Stimulated activated CD4-positive, alpha-beta T cell treated with anti-CD3 and anti-CD28 coated beads, Interleukin-4, amount 100 ng/mL, for 1 hour (primary cell): ENCODE measurements at regions not wholly inside any gene's neighbourhood (a gene's known extent, or its start where the extent isn't known, plus 50 kb on each side); places are given as distances from the start of the nearest gene placed in this dataset.

ENCODE experiments used
- DNase-seq: peaks from one replicate; pipeline ENCODE4 v3.0.0-alpha.2; 2020

DNA sequence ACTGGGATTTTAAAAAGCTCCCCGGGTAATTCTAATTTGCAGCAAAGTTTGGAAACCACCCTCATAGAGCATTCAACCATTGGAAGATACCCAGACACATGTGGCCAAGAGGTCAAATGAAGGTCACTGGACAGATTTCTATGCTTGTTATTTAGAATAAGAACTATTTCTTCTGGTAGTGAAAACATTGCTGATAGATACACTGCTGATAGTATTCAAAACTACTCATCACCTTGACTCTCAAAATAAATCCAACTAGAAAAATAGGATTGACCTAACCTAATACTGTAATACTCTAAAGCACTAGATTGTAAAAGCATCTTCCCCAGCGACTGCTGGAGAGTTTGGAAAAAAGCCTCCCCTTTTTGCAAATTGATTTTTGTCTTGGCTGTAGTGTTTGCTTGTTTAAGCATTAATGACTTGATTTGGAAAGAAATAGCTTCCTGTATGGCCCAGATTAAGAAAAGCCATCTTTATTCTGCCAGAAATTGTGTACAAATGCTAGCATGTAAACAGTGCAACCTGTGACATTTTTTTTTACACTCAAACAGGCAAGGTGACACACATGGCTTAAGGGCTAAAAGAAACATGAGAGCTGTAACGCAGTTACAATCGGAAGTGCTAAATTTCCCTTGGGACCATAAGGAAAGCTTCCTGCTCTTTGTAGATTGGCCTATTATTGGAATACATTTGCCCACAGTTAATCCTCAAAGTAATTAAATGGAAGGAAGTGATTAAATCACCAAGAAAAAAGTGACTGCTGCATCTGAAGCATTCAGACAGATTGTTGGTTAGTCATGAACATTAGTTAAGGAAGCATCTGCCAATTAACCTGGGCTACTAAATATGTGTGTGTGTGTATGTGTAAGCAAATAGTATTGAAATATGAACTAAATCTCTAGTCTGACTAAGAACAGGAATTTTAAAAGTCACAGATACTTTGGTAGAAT lies 356.5 kb upstream of the ATP2B1 start:
- no peak for DNase-seq

DNA sequence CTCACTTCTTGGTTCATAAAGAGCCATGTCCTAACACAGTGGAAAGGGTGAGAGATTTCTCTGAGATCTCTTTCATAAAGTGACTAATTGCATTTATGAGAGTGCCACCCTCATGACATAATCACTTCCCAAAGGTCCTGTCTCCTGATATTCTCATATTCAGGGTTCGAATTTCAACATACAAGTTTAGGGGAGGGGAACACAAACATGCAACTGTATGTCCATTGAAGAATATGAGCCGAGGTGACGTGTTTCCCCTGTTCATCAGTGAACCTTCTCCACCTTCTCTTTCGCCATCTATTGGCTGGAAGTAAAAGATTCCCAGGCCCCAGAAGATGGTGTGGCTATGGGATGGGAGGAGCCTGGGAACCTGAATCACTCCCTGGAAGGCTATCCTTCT lies 354.2 kb upstream of the ATP2B1 start:
- no peak for DNase-seq

DNA sequence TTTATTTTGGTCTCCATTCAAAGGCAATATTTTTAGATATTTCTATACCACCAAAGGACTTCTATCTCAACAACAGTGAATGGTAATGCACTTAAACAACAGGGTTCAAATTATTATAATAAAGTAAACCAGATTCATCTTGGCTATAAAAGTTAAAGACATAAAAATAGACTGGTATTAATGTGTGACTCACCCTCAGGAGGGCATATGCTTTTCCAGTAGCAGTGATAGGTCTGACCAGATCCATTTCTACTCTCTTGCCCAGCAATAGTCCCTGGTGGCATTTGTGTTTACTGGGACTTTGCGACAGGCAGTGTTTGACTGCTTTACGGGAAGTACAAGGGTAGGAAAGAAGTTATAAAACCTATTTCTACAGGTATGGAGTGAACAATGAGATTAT lies 353.2 kb upstream of the ATP2B1 start:
- DNase-seq, result no peak

DNA sequence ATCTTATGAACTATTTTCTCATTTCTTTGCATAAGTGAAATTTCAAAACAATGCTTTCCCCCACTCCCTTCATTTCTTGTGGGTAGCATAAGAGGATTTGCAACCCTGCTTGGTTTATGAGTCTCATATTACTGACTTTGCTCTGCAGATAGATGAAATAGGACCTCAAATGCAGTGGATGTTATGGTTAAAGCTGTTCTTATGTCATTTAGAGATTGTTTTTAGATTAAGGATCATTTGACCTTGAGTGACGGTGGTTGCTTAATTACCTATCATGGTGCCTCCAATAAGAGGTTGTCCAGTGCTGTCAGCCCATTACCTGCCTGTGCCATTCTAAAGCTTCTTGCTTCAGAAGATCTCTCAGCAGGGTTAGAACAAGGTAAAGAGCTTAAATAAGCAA lies 351.4 kb upstream of the ATP2B1 start:
- no peak for DNase-seq

DNA sequence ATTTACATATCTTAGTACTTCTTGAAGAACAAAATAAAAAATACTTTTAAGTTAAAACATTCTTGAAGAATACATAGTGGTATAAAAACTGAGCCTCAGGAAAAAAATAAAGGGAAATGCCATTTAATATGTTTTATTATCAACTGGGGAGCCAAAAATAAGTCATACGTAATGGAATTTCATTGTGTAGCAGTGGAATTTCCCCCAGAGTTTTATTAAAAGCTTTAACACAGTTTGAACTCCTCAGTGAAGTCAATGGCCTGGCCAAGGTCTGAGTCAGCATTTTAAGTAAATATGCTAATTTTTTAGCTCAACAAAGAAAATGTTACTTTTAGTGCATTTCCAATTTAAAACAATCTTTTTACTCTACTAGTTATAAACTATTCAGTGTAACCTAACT lies 350.1 kb upstream of the ATP2B1 start:
- DNase-seq, result no peak

DNA sequence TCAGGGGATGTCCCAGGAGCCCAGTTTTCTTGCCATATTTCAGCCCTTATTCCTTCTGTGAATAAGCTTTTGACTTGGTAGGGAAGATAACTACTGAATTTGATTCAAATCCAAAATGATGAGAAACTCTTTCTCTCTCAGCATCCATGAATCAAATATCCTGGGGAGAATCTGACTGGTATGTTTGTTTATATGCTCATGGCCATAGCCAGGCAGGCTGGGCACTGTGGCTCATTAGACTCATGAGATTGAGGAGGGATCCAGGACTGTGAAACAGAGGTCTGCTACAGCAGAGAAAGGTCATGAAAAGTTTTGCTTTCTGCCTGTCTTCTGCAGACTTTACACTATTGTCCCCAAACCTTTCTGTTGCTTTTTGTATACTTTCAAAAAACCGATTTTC lies 346.4 kb upstream of the ATP2B1 start:
- DNase-seq, result no peak

DNA sequence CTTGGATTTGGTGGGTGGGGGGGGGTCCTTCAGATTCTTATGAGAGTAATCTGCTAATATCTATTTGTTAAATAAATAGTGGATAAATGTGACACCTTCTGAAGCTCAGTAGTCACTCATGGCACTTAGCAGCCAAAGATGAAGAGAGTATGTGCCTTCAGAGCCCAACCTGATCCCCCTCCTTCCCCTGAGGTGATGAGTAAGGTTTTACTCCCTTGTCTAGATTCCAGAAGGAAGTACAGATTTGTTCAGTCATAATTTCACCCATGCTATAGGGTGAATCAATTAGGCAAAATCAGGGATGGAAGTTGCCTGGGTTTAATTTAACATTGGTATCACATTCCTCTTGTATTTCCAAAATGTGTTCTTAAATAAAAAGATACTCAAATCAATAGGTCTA lies 340.3 kb upstream of the ATP2B1 start:
- DNase-seq, result no peak

DNA sequence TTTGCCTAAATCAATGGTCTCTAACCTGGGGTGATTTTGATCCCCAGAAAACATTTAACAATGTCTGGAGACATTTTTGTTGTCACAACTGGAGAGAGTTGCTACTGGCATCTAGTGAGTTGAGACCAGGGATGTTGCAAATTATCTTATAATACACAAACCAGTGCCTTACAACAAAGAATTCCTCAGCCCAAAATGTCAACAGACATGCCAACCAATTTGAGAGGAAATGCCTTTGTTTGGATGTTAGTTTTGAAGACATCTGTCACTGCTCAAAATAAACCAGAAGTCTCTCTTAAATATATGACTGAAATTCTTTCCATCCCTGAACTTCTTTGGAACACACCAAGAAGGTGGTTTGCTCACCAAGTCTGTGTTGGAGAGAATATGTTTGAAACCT lies 336.9 kb upstream of the ATP2B1 start:
- no peak for DNase-seq

DNA sequence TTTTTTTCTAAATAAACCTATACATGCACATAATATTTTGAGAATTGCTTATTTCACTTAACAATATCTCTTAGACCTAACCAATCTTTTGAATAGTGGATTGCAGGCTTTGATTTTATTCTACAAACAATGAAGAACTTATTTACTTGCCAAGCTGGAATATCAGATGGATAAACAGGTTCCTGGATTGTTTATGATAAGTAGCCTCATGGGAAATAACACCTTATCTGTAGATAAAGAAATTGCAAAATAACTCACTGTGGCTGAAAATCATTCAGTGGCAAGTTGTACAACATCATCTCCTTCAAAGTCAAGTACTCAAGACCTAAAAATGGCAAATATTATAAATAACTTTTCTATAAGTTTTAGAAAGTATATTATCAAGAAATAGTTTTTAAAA lies 335.4 kb upstream of the ATP2B1 start:
- DNase-seq, result no peak

DNA sequence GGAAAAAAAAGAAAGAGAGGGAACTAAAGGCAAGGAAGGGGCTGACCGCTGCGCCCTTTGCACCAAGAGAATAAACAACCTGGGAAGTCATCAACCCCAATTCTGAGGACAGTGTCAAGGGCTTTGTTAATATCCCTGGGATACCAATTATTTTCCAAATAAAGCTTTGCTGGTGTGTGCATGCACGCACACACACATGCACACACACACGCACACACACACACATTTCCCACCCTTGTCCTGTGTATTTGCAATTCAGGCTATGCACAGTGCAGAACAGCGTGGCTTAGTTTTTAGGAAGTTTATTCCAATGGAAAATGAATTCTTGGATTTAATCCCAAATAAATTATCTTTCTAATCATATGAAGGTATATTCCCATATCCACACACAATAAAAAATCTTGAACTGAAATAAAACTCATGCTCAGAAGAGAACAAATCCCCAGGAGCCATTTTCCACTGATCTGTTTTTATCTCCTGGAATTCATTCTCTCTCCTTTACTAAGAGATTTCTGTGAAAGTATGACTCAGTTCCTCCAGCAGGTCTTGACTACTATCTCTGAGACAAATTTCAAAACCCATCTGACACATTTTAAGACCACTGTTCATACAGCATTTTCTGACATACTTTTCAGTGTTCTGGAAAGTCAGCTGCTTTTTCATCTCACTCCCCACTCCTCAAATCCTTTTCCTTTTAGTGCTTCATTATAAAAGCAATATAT lies 334.4 kb upstream of the ATP2B1 start:
- DNase-seq, result no peak

DNA sequence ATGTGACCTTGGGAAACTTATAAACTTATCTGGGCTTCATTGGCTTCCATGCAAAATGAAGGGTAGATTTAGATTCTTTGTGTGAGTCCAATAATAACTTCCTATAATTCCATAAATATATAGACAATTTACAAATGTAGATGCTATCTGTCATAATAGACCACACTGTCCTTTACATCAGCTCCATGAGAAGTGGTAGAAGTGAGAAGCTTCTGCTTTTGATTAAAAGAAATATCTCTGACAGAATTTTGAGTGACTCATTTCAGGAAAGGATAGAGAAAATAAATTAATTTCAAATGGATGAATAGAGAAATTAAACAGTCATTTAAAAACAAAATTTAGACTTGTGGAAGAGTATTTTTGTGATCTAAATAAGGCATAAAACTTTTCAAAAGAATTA lies 329.7 kb upstream of the ATP2B1 start:
- no peak for DNase-seq

DNA sequence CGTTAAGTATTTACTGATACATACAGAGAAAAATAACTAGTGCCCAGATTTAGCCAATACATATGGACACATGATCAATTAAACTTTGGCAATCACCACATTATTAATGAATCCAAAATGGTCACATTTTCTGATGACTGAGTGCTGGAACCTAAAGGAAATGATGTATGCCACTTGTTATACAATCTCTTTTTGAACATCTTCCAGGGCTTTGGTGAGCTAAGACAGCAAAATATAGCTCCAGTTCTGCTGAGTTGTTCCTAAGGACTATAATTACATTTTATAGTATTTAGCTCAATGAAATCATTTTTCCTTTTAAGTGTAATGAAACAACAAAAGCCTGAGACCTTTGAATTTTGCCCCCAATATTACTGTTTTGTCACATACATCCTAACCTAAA lies 329.1 kb upstream of the ATP2B1 start:
- DNase-seq, result no peak

DNA sequence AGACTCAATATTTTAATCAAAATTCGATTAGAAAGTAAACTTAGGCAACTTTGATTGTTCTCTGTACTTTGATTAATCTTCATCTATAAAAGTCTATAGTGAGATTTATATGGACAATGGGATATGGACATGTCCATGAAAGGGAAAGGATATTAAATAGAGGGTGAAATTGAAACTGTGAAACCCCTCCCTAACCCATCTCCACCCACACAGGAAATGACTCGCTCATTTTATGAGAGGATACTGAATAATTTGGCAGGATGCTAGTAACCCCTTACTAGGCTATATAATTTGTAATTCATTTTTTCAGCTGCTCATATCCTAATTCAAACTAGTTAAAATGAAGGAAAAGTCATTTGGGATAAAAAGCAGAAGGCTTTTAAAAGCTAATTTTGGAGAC lies 328.0 kb upstream of the ATP2B1 start:
- DNase-seq, result no peak

DNA sequence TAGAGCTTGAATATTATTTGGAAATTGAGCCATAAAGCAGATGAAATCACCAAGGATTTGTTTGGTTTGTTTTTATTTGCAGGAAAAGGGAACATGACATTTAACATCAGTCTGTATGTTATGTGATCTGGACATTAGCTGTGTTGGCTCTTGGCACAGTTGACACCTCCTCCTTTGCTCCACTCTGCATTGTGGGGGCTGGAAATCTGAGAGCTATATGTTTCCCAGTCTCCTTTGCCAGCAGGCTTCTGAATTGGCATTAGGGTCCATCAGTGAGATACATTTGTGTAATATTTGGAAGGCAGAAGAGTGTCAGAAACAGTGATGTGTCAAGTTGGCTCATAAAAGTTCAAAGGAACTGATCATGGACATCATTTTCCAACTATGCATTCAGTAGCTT lies 322.1 kb upstream of the ATP2B1 start:
- DNase-seq, result no peak

DNA sequence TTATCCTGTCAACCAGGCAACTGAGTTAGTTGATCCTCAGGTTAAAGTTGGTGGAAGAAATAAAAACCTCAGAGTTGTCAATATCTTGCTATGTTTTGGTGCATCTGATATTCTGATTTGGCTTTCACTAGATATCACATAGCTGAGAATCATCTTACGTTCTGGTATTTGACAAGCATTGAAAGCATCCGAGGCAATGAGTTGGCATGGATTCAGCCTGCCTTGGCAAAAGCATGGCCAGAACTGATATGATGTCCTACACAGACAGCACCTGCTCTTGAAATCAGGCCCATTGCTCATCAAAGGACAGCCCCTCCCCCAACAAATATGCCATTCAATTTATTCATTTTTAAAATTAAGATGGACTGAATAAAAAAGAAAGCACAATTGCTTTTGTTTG lies 320.7 kb upstream of the ATP2B1 start:
- no peak for DNase-seq

DNA sequence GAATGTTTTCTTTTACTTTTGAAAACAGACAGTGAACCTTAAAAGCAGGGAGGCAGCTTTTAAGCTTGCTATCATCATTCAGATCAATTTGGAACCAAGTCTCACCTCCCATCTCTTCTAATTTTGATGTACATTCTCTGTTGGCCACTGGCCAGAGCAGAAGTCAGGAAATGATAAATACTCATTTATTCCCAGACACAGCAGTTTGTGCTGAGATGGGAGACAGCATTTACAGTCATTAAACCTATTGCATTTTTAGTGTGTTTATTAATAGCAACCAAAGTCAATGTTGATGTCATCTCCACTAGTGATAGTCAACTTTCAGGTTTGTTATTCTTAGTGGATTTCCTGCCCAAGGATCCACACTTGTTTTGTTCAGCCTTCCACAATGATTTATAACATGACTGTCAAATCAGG lies 320.0 kb upstream of the ATP2B1 start:
- no peak for DNase-seq

DNA sequence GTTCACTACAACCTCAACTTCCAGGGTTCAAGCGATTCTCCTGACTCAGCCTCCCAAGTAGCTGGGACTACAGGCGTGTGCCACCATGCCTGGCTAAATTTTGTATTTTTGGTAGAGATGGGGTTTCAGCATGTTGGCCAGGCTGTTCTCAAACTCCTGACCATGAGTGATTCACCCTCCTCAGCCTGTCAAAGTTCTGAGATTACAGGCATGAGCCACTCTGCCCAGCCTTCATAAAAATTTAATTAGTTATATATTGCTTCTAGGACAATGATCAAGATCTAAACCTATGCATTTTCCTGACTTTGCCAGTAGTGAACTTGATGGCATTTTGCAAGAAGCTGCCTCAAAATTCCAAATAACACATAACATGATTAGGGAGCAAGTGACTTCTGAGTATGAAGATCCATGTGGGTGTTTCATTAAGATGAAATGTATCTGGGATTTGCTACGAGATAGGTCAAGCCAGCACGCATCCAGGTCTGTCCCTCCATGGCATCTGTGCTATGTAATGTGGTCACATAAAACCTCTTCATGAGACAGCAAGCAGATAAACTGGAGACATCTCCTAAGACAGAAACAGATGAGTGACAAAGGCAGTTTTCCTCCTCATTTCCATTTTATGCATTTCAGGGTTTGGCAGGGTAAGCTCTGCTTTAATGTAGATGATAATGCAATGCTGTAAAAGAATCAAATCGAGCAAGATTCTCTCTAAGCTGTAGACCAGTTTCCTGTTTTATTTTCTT lies 319.4 kb upstream of the ATP2B1 start:
- no peak for DNase-seq

DNA sequence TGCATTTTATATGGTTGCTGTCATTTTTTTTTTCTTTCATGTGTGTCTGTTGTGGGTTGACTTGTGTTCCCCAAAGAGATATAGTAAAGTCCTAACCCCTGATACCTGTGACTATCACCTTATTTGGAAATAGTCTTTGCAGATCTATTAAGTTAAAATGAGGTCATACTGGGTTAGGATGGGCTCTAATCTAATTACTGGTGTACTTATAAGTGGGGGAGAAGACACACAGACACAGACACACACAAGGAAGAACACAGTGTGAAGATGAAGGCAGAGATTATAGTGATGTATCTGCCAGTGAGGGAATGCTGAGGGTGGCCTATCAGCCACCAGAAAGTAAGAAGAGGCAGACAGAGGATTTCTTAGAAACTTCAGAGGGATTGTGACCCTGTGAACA lies 318.4 kb upstream of the ATP2B1 start:
- DNase-seq, result no peak

DNA sequence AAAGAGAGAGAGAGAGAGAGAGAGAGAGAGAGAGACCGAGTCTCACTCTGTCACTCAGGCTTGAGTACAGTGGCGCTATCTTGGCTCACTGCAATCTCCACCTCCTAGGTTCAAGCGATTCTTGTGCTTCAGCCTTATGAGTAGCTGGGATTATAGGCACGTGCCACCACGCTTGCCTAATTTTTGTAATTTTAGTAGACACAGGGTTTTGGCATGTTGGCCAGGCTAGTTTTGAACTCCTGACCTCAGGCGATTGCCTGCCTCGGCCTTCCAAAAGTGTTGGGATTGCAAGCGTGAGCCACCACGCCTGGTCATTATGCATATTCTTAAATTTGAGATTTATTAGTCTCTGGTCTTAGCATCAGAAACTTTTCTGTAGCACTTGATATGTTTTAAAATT lies 317.9 kb upstream of the ATP2B1 start:
- no peak for DNase-seq

DNA sequence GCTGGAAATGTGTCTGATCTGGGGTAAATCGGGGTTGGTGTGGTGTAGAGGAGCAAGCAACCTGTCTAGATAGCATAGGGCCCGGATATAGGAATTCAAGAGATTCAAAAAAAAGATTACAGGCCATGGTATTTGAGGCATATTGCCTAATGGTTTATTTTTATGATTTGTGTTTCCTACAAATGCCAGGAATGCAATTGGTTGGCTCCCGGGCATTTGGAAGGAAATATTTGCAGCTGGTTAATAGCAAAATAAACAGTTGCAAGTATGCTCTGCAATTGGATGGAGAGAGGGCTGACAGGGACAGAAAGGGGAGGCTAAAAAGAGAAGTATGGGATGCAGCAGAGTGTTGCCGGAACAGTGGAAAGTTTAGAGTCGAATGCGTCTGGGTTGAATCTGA lies 315.6 kb upstream of the ATP2B1 start:
- no peak for DNase-seq

DNA sequence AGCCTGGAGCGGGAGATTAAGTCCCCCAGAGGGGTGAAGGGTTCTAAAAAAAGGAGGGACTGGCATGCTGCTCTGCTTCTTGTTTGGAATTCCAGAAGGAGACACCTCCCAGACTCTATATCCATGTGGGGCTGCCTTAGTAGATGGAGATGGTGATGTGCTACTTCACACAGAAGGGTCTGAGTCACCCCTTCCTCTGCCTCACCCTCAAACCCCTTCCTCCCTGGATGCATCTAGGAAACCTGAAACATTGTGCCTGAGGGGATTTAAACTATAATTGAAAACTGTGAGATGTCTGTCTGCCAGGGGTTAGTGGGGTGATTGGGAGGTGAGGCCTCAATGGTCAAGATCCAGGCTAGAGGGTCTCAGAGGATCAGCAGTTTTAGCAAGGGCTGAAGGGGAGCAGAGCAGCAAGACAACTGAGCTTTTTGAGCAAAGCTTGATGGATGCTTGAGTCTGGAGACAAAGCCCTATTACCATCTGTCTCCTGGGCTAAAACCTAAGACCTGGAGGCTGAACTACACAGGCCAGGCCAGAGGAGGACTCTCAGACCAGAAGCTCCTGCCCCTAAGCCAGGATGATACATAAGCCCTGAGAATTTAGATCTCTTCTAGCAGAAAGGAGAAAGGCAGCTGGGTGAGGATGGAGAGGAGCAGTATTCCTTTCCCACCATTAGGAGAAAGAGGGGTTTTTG lies 314.7 kb upstream of the ATP2B1 start:
- no peak for DNase-seq

DNA sequence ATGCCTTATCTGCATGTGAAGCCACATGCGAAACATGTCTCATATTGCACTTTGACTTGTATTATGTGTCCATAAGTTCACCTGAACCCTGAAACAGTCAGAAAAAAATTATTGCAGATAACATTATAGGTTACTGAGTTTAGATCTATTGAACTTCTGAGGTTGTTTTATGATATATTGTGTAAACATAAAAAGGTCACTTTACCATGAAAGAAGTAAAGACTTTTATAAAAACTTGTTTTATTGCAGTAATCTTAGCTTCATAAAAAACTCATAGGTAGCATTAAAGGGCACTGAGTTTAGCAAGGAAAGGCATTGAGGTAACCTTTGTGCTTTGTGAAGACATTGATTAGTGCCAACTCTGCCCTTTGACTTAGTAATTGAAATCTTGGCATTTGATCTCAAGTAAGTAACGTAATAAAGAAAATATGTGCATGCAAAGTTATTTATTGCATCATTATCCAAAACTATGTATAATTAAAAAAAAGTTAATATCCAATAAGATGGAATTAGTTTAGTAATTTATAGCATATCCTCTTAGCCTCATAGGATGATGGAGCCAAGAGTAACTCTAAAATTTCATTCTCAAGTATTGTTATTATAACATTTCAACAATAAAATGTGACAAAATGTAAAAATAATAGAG lies 313.3 kb upstream of the ATP2B1 start:
- DNase-seq, result no peak

DNA sequence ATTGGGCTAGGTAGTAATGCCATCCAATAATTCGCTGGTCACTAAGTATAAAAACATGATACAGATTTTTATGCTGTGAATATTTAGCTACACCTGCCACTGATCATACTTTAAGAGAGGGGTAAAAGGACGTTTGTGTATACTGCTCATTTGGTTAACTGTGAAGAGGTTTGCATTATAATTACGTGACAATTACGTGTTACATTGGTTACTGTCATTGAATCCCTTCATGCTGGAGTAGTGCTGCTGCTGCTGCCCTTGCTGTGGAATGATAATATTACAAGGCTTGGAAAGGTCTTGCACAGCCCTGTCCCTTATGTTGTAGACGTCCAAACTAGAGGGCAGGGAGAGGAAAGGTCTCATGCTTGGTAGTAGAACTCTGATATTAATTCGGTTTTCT lies 312.2 kb upstream of the ATP2B1 start:
- DNase-seq, result no peak
